Type B pancreatic cell (in vitro differentiated cells): ENCODE measurements at regions not wholly inside any gene's neighbourhood (a gene's known extent, or its start where the extent isn't known, plus 50 kb on each side); places are given as distances from the start of the nearest gene placed in this dataset.

ENCODE experiments used
- DNase-seq: peaks from one replicate; pipeline ENCODE4 v3.0.0; 2021; ENCODE audit warnings: mixed read lengths; ENCODE audit not compliant: unreplicated experiment; ENCODE audit errors: extremely low spot score
- H3K27ac Mint-ChIP-seq: 2 replicates; pipeline ENCODE4 v1.8.0; 2021; ENCODE audit warnings: mild to moderate bottlenecking, mixed read lengths
- H3K27me3 Mint-ChIP-seq: 2 replicates; pipeline ENCODE4 v1.8.0; 2021; ENCODE audit warnings: mixed read lengths
- H3K36me3 Mint-ChIP-seq: 2 replicates; pipeline ENCODE4 v1.8.0; 2021; ENCODE audit warnings: mixed read lengths
- H3K4me1 Mint-ChIP-seq: one replicate; pipeline ENCODE4 v1.8.0; 2021; ENCODE audit warnings: mixed read lengths; ENCODE audit not compliant: unreplicated experiment
- H3K4me3 Mint-ChIP-seq: 2 replicates; pipeline ENCODE4 v1.8.0; 2021; ENCODE audit warnings: mild to moderate bottlenecking, mixed read lengths
- H3K9me3 Mint-ChIP-seq: 2 replicates; pipeline ENCODE4 v1.8.0; 2021; ENCODE audit warnings: mixed read lengths
- TF ChIP-seq, protein P1 (sequence below): fragments of 200-600 bp; sonication (generic); conservative IDR thresholded peaks from 2 replicates; pipeline ENCODE4 v1.5.0; 2021; ENCODE audit warnings: antibody characterized with exemption, mild to moderate bottlenecking

GRCh38 chr2:134148843-134149472 is 104.9 kb upstream of the MGAT5 start:
- Mint-ChIP-seq H3K4me3 (no peak overlapping the region), H3K27me3 (no peaks in the 10 kb centered on the region), H3K36me3 (peaks cover 7% of the 10 kb centered on the region), H3K9me3 (no peaks in the 10 kb centered on the region), H3K4me1 (peaks cover 33% of the 10 kb centered on the region), H3K27ac (no peak overlapping the region)
- TF ChIP-seq, protein P1, sequence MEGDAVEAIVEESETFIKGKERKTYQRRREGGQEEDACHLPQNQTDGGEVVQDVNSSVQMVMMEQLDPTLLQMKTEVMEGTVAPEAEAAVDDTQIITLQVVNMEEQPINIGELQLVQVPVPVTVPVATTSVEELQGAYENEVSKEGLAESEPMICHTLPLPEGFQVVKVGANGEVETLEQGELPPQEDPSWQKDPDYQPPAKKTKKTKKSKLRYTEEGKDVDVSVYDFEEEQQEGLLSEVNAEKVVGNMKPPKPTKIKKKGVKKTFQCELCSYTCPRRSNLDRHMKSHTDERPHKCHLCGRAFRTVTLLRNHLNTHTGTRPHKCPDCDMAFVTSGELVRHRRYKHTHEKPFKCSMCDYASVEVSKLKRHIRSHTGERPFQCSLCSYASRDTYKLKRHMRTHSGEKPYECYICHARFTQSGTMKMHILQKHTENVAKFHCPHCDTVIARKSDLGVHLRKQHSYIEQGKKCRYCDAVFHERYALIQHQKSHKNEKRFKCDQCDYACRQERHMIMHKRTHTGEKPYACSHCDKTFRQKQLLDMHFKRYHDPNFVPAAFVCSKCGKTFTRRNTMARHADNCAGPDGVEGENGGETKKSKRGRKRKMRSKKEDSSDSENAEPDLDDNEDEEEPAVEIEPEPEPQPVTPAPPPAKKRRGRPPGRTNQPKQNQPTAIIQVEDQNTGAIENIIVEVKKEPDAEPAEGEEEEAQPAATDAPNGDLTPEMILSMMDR = no peak
- no peak for DNase-seq

DNA sequence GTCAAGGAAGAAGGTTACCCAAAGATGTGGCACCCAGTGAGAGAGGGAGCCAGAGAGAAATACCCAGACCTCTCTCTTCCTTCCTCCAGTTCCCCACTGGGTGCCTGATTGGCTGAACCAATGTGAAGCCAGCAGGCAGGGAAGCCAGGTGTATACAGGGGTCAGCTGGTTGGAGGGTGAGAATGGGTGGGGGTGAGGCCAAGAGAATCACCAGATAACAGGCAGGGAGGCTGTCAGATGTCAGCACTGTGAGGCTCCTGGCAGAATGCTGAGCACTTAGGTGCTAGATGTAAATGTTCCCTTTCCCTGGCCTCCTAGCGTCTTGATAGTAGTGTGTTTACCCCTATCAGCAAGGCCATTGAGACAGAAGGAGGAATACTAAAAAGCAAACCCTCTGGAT is 104.0 kb upstream of the MGAT5 start:
- Mint-ChIP-seq H3K9me3 (no peaks in the 10 kb centered on the region), H3K4me3 (no peak overlapping the region), H3K4me1 (peaks cover 40% of the 10 kb centered on the region), H3K27me3 (no peaks in the 10 kb centered on the region), H3K27ac (no peak overlapping the region), H3K36me3 (peaks cover 4% of the 10 kb centered on the region)
- TF ChIP-seq, protein P1 = no peak
- no peak for DNase-seq

- Mint-ChIP-seq H3K4me3 (no peak overlapping the region), H3K4me1 (peaks cover 41% of the 10 kb centered on the region), H3K27ac (no peak overlapping the region), H3K9me3 (no peaks in the 10 kb centered on the region), H3K27me3 (no peaks in the 10 kb centered on the region), H3K36me3 (peaks cover 4% of the 10 kb centered on the region)
- TF ChIP-seq, protein P1 = no peak
- DNase-seq = no peak
Observed at GRCh38 chr2:134150760-134151159, 103.1 kb upstream of the MGAT5 start.

- Mint-ChIP-seq H3K36me3 (peaks cover 12% of the 10 kb centered on the region), H3K27ac (no peak overlapping the region), H3K4me1 (peaks cover 35% of the 10 kb centered on the region), H3K4me3 (no peak overlapping the region), H3K9me3 (no peaks in the 10 kb centered on the region), H3K27me3 (no peaks in the 10 kb centered on the region)
- TF ChIP-seq, protein P1 = no peak
- DNase-seq = no peak
Observed at GRCh38 chr2:134152045-134153010, 101.5 kb upstream of the MGAT5 start.

DNA sequence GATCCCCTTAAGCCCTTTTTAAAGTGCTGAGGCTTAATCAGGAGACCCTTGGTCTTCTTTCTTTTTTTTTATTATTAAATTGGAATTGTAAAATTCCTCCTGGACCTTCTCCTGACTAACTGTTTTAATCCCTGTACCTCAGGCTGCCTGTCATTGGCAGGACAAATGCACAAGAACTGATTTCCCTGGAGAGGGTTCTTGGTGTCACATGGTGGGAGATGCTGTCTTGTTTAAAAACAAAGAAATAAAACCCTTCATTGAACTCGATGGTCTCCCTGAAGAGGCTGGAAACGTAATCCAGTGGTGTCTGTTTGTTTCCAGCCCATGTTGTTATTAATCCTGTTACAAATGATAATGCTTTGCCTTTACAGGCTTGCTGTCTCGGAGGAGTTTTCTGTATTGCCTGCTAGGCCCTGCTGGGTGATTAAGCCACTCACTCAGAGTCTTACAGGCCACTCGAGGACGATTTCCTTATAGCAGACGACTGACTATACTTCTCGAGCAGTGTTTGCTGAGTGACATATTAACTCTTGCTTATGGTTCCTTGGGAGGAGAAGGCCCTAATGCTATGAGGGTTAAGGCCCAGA is 100.5 kb upstream of the MGAT5 start:
- peaks cover 12% of the 10 kb centered on the region for H3K36me3 Mint-ChIP-seq
- H3K9me3 Mint-ChIP-seq = no peaks in the 10 kb centered on the region
- no peaks in the 10 kb centered on the region for H3K27me3 Mint-ChIP-seq
- peaks cover 28% of the 10 kb centered on the region for H3K4me1 Mint-ChIP-seq
- TF ChIP-seq, protein P1 = no peak
- no peak overlapping the region for H3K27ac Mint-ChIP-seq
- no peak for DNase-seq
- H3K4me3 Mint-ChIP-seq = no peak overlapping the region
